MM.1S (cell line): ENCODE measurements at regions not wholly inside any gene's neighbourhood (a gene's known extent, or its start where the extent isn't known, plus 50 kb on each side); places are given as distances from the start of the nearest gene placed in this dataset.

Experiments
- DNase-seq: peaks from one replicate; pipeline ENCODE4 v3.0.0-alpha.2; 2015
- H2AFZ ChIP-seq: fragments of 300-600 bp; sonication (generic); 2 replicates; pipeline ENCODE4 v1.6.0; 2016; ENCODE audit warnings: antibody characterized with exemption, low read length
- H3F3A ChIP-seq: fragments of 300-600 bp; sonication (generic); 2 replicates; pipeline ENCODE4 v1.6.1; 2016; ENCODE audit warnings: mild to moderate bottlenecking, antibody characterized with exemption, low read length, moderate library complexity, mixed read lengths; ENCODE audit not compliant: insufficient read depth
- H3K27ac ChIP-seq: fragments of 300-600 bp; sonication (generic); 2 replicates; pipeline ENCODE4 v1.5.1; 2016; ENCODE audit warnings: mild to moderate bottlenecking, low read length
- H3K27me3 ChIP-seq: fragments of 300-600 bp; sonication (generic); replicated peaks from 2 replicates; pipeline ENCODE4 v1.6.0; 2016; ENCODE audit warnings: low read length; ENCODE audit not compliant: insufficient read depth
- H3K36me3 ChIP-seq: fragments of 300-600 bp; sonication (generic); replicated peaks from 2 replicates; pipeline ENCODE4 v1.6.1; 2016; ENCODE audit warnings: mild to moderate bottlenecking, low read length, mixed read lengths; ENCODE audit not compliant: insufficient read depth
- H3K4me1 ChIP-seq: fragments of 300-600 bp; sonication (generic); 2 replicates; pipeline ENCODE4 v1.6.1; 2016; ENCODE audit warnings: low read length, mixed read lengths
- H3K4me2 ChIP-seq: fragments of 300-600 bp; sonication (generic); 2 replicates; pipeline ENCODE4 v1.6.0; 2016; ENCODE audit warnings: low read depth, low read length
- H3K4me3 ChIP-seq: fragments of 300-600 bp; sonication (generic); 2 replicates; pipeline ENCODE4 v1.5.1; 2016; ENCODE audit warnings: low read length, mixed read lengths
- H3K79me2 ChIP-seq: fragments of 300-600 bp; sonication (generic); 2 replicates; pipeline ENCODE4 v1.6.1; 2016; ENCODE audit warnings: mixed run types, low read length, mixed read lengths
- H3K9ac ChIP-seq: fragments of 300-600 bp; sonication (generic); 2 replicates; pipeline ENCODE4 v1.6.1; 2016; ENCODE audit warnings: low read length, mixed read lengths
- H3K9me2 ChIP-seq: fragments of 300-600 bp; sonication (generic); replicated peaks from 2 replicates; pipeline ENCODE4 v1.6.1; 2016; ENCODE audit warnings: mild to moderate bottlenecking, low read length, mixed read lengths; ENCODE audit not compliant: insufficient read depth
- H3K9me3 ChIP-seq: fragments of 300-600 bp; sonication (generic); replicated peaks from 2 replicates; pipeline ENCODE4 v1.6.1; 2016; ENCODE audit warnings: mild to moderate bottlenecking, low read length, mixed read lengths; ENCODE audit not compliant: insufficient read depth
- H4K20me1 ChIP-seq: fragments of 300-600 bp; sonication (generic); 2 replicates; pipeline ENCODE4 v1.6.1; 2016; ENCODE audit warnings: mild to moderate bottlenecking, low read length, moderate library complexity, mixed read lengths; ENCODE audit not compliant: insufficient read depth
- CTCF ChIP-seq: fragments of 300-600 bp; sonication (generic); IDR thresholded peaks from 2 replicates; pipeline ENCODE4 v1.5.1; 2016; ENCODE audit warnings: antibody characterized with exemption, low read length, mixed read lengths
- EZH2 ChIP-seq: fragments of 300-600 bp; sonication (generic); optimal IDR thresholded peaks from 2 replicates; pipeline ENCODE3; 2017; ENCODE audit warnings: low read depth, mild to moderate bottlenecking, antibody characterized with exemption, low read length, mixed read lengths
- EZH2phosphoT487 ChIP-seq: fragments of 300-600 bp; sonication (generic); IDR thresholded peaks from 2 replicates; pipeline ENCODE4 v1.6.1; 2018; ENCODE audit warnings: antibody characterized with exemption, low read length

- no peaks in the 10 kb centered on the region for H3K27me3 ChIP-seq
- H3K4me3 ChIP-seq = no peak overlapping the region
- no peaks in the 10 kb centered on the region for H4K20me1 ChIP-seq
- H3K4me2 ChIP-seq = no peak overlapping the region
- no peaks in the 10 kb centered on the region for H3K9me2 ChIP-seq
- H3K79me2 ChIP-seq = no peaks in the 10 kb centered on the region
- TF ChIP-seq CTCF (no peak), EZH2phosphoT487 (no peak), EZH2 (no peak)
- H3K9ac ChIP-seq = no peak overlapping the region
- H3K36me3 ChIP-seq = no peaks in the 10 kb centered on the region
- no peaks in the 10 kb centered on the region for H3K4me1 ChIP-seq
- H3F3A ChIP-seq = no peaks in the 10 kb centered on the region
- no peak overlapping the region for H2AFZ ChIP-seq
- DNase-seq = no peak
- H3K27ac ChIP-seq = no peak overlapping the region
- H3K9me3 ChIP-seq = no peaks in the 10 kb centered on the region
These were observed 161.8 kb upstream of the MTPN start for GRCh38 chr7:136138991-136139390.

GRCh38 chr7:136136906-136137454 is 159.8 kb upstream of the MTPN start:
- no peak for DNase-seq
- TF ChIP-seq CTCF (no peak), EZH2phosphoT487 (no peak), EZH2 (no peak)
- Histone ChIP-seq H3K36me3 (no peaks in the 10 kb centered on the region), H3K9me2 (no peaks in the 10 kb centered on the region), H2AFZ (no peak overlapping the region), H3K4me2 (no peak overlapping the region), H3K27me3 (no peaks in the 10 kb centered on the region), H3F3A (no peaks in the 10 kb centered on the region), H3K27ac (no peak overlapping the region), H3K4me1 (no peaks in the 10 kb centered on the region), H3K9ac (no peak overlapping the region), H3K79me2 (no peaks in the 10 kb centered on the region), H3K9me3 (no peaks in the 10 kb centered on the region), H4K20me1 (no peaks in the 10 kb centered on the region), H3K4me3 (no peak overlapping the region)

GRCh38 chr7:136134503-136134902 is 157.3 kb upstream of the MTPN start:
- H3K27me3 ChIP-seq = no peaks in the 10 kb centered on the region
- TF ChIP-seq CTCF (no peak), EZH2 (no peak), EZH2phosphoT487 (no peak)
- no peaks in the 10 kb centered on the region for H3K9me2 ChIP-seq
- H3K9ac ChIP-seq = no peak overlapping the region
- no peak overlapping the region for H2AFZ ChIP-seq
- no peaks in the 10 kb centered on the region for H3K9me3 ChIP-seq
- no peaks in the 10 kb centered on the region for H3K79me2 ChIP-seq
- no peak overlapping the region for H3K27ac ChIP-seq
- no peak for DNase-seq
- H4K20me1 ChIP-seq = no peaks in the 10 kb centered on the region
- no peaks in the 10 kb centered on the region for H3K4me1 ChIP-seq
- H3K4me3 ChIP-seq = no peak overlapping the region
- no peak overlapping the region for H3K4me2 ChIP-seq
- no peaks in the 10 kb centered on the region for H3F3A ChIP-seq
- H3K36me3 ChIP-seq = no peaks in the 10 kb centered on the region
